ENCODE measurements at regions not wholly inside any gene's neighbourhood (a gene's known extent, or its start where the extent isn't known, plus 50 kb on each side); places are given as distances from the start of the nearest gene placed in this dataset.

GRCh38 chr20:60064554-60065196 is 106.5 kb downstream of the CDH26 start:
- no peak for ATAC-seq

- ATAC-seq, result no peak
Measured at GRCh38 chr20:60065741-60066437, 107.7 kb downstream of the CDH26 start.

- no peak for ATAC-seq
Measured at GRCh38 chr20:60066438-60066823, 108.2 kb downstream of the CDH26 start.

- no peak for ATAC-seq
Measured at GRCh38 chr20:60068509-60068908, 110.3 kb downstream of the CDH26 start.

GRCh38 chr20:60069656-60070055 is 111.4 kb downstream of the CDH26 start:
- no peak for ATAC-seq

GRCh38 chr20:60070791-60071190 is 112.6 kb downstream of the CDH26 start:
- no peak for ATAC-seq

GRCh38 chr20:60071965-60072364 is 113.7 kb downstream of the CDH26 start:
- no peak for ATAC-seq

- no peak for ATAC-seq
Measured at GRCh38 chr20:60073086-60073485, 114.9 kb downstream of the CDH26 start.

- ATAC-seq, result no peak
Measured at GRCh38 chr20:60073504-60073903, 115.3 kb downstream of the CDH26 start.

- ATAC-seq, result peak in 1 of 2 donors; percentile 27
Measured at GRCh38 chr20:60074276-60074675, 116.1 kb downstream of the CDH26 start.

- ATAC-seq, result no peak
Measured at GRCh38 chr20:60078351-60079250, 120.4 kb downstream of the CDH26 start.

GRCh38 chr20:60080401-60080800 is 122.2 kb downstream of the CDH26 start:
- no peak for ATAC-seq

GRCh38 chr20:60085551-60086132 is 127.4 kb downstream of the CDH26 start:
- no peak for ATAC-seq

GRCh38 chr20:60086821-60087562 is 128.8 kb downstream of the CDH26 start:
- ATAC-seq, result no peak

- ATAC-seq, result no peak
Measured at GRCh38 chr20:60087563-60088105, 129.4 kb downstream of the CDH26 start.

GRCh38 chr20:60088236-60088635 is 130.0 kb downstream of the CDH26 start:
- ATAC-seq, result no peak

GRCh38 chr20:60090631-60091030 is 132.4 kb downstream of the CDH26 start:
- no peak for ATAC-seq

- no peak for ATAC-seq
Measured at GRCh38 chr20:60091305-60091704, 133.1 kb downstream of the CDH26 start.

GRCh38 chr20:60091861-60092260 is 133.6 kb downstream of the CDH26 start:
- no peak for ATAC-seq

- no peak for ATAC-seq
Measured at GRCh38 chr20:60092729-60093128, 134.5 kb downstream of the CDH26 start.

- no peak for ATAC-seq
Measured at GRCh38 chr20:60095456-60095855, 137.2 kb downstream of the CDH26 start.

- ATAC-seq, result no peak
Measured at GRCh38 chr20:60096166-60096565, 137.9 kb downstream of the CDH26 start.
